Immature natural killer cell (primary cell): ENCODE measurements at regions not wholly inside any gene's neighbourhood (a gene's known extent, or its start where the extent isn't known, plus 50 kb on each side); places are given as distances from the start of the nearest gene placed in this dataset.
"Not testable (repeated sequence)": the region's sequence is repeated elsewhere in the genome, so short reads cannot be mapped to it uniquely, and the experiment has no call there.

ENCODE experiments used
- DNase-seq, 3 donors: peaks; one replicate each; pipeline ENCODE4 v3.0.0; 2022; ENCODE audit warnings: mixed read lengths in 1 of 3
- H3K27ac Mint-ChIP-seq, 6 donors: one replicate each; pipeline ENCODE4 v1.8.0; 2020; ENCODE audit warnings: mixed read lengths in 6 of 6, mild to moderate bottlenecking in 5 of 6, inconsistent platforms in 4 of 6, moderate library complexity in 3 of 6
- H3K27me3 Mint-ChIP-seq, 3 donors: one replicate each; pipeline ENCODE4 v1.8.0; 2020 to 2021; ENCODE audit warnings: low read depth in 3 of 3, mild to moderate bottlenecking in 3 of 3, mixed read lengths in 3 of 3, moderate library complexity in 3 of 3, inconsistent platforms in 1 of 3
- H3K36me3 Mint-ChIP-seq, 3 donors: one replicate each; pipeline ENCODE4 v1.8.0; 2020; ENCODE audit warnings: mixed read lengths in 3 of 3, inconsistent platforms in 2 of 3, mild to moderate bottlenecking in 2 of 3
- H3K4me1 Mint-ChIP-seq, 2 donors: one replicate each; pipeline ENCODE4 v1.8.0; 2020; ENCODE audit warnings: inconsistent platforms in 2 of 2, mild to moderate bottlenecking in 2 of 2, mixed read lengths in 2 of 2, moderate library complexity in 1 of 2
- H3K4me3 Mint-ChIP-seq, 5 donors: one replicate each; pipeline ENCODE4 v1.8.0; 2020; ENCODE audit warnings: mild to moderate bottlenecking in 5 of 5, mixed read lengths in 5 of 5, inconsistent platforms in 3 of 5, moderate library complexity in 3 of 5
- H3K9me3 Mint-ChIP-seq, 6 donors: one replicate each; pipeline ENCODE4 v1.8.0; 2020; ENCODE audit warnings: mild to moderate bottlenecking in 6 of 6, mixed read lengths in 6 of 6, inconsistent platforms in 4 of 6, moderate library complexity in 3 of 6

DNA sequence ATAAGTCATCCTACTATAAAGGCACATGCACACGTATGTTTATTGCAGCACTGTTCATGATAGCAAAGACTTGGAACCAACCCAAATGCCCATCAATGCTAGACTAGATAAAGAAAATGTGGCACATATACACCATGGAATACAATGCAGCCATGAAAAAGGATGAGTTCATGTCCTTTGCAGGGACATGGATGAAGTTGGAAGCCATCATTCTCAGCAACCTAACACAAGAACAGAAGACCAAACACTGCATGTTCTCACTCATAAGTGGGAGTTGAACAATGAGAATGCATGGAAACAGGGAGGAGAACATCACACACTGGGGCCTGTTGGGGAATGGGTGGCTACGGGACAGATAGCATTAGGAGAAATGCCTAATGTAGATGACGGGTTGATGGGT lies 110.3 kb upstream of the TGIF2LX start:
- not testable (repeated sequence) for H3K27ac Mint-ChIP-seq, H3K4me1 Mint-ChIP-seq

GRCh38 chrX:89839723-89840122 lies 82.0 kb upstream of the TGIF2LX start:
- not testable (repeated sequence) for H3K27ac Mint-ChIP-seq, H3K36me3 Mint-ChIP-seq, H3K9me3 Mint-ChIP-seq, DNase-seq, H3K4me3 Mint-ChIP-seq, H3K4me1 Mint-ChIP-seq, H3K27me3 Mint-ChIP-seq

More for the DNA sequence above, 110.3 kb upstream of the TGIF2LX start:
- not testable (repeated sequence) for H3K4me3 Mint-ChIP-seq, DNase-seq, H3K36me3 Mint-ChIP-seq, H3K9me3 Mint-ChIP-seq, H3K27me3 Mint-ChIP-seq

DNA sequence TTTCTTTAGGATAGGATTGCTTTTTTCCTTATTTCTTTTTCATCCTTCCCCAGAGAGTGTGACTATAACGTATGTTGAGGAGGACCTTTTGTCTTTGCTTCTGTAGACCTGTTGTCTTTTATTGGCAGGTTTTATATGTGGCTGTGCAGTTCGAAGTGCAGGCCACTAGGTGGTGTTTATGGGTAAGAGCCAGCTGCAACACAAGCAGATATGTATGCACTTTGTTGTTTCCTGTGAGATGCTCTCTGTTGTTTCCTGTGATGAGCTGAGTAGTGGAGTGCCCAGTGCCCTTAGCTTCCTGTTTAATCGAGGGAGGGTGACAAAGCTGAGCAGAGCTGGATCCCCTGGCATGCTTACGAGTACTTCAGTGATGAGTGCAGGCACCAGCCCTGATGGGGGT lies 50.0 kb upstream of the TGIF2LX start:
- H3K9me3 Mint-ChIP-seq, H3K4me1 Mint-ChIP-seq, H3K36me3 Mint-ChIP-seq, H3K27me3 Mint-ChIP-seq, H3K27ac Mint-ChIP-seq: not testable (repeated sequence)
- H3K4me3 Mint-ChIP-seq: peak overlapping the region in 1 of 5 donors; percentile 7
- peak; percentile 15 to 55 (median 31) for DNase-seq
